Smooth muscle cell (in vitro differentiated cells): ENCODE measurements at regions not wholly inside any gene's neighbourhood (a gene's known extent, or its start where the extent isn't known, plus 50 kb on each side); places are given as distances from the start of the nearest gene placed in this dataset.

Experiments
- DNase-seq: peaks from one replicate; lab custom pipeline; 2025; ENCODE audit not compliant: unreplicated experiment; lab: John Stamatoyannopoulos, UW
- H2AFZ ChIP-seq: fragments of 200-600 bp; sonication (generic); 2 replicates; pipeline ENCODE4 v1.6.0; 2016; ENCODE audit warnings: antibody characterized with exemption, low read depth, mild to moderate bottlenecking
- H3F3A ChIP-seq: fragments of 200-600 bp; sonication (generic); 2 replicates; pipeline ENCODE4 v1.6.0; 2017; ENCODE audit warnings: antibody characterized with exemption, low read depth
- H3K27ac ChIP-seq: fragments of 200-600 bp; sonication (generic); 2 replicates; pipeline ENCODE4 v1.5.1; 2016; ENCODE audit warnings: low read depth, mild to moderate bottlenecking
- H3K27me3 ChIP-seq: fragments of 200-600 bp; sonication (generic); 2 replicates; pipeline ENCODE4 v1.6.1; 2016; ENCODE audit warnings: low read depth, mild to moderate bottlenecking
- H3K36me3 ChIP-seq: fragments of 200-600 bp; sonication (generic); 2 replicates; pipeline ENCODE4 v1.5.1; 2016; ENCODE audit warnings: low read depth
- H3K4me1 ChIP-seq: fragments of 200-600 bp; sonication (generic); 2 replicates; pipeline ENCODE4 v1.5.1; 2016; ENCODE audit warnings: low read depth
- H3K4me2 ChIP-seq: fragments of 200-600 bp; sonication (generic); 2 replicates; pipeline ENCODE4 v1.6.0; 2016; ENCODE audit warnings: mild to moderate bottlenecking
- H3K4me3 ChIP-seq: fragments of 200-600 bp; sonication (generic); 2 replicates; pipeline ENCODE4 v1.5.1; 2016; ENCODE audit warnings: mild to moderate bottlenecking
- H3K79me2 ChIP-seq: fragments of 200-600 bp; sonication (generic); 2 replicates; pipeline ENCODE4 v1.6.0; 2016; ENCODE audit warnings: low read depth, mild to moderate bottlenecking
- H3K9ac ChIP-seq: fragments of 200-600 bp; sonication (generic); 2 replicates; pipeline ENCODE4 v1.6.0; 2016; ENCODE audit warnings: low read depth
- H3K9me3 ChIP-seq: fragments of 200-600 bp; sonication (generic); replicated peaks from 2 replicates; pipeline ENCODE4 v1.5.1; 2016; ENCODE audit warnings: low read depth
- H4K20me1 ChIP-seq: fragments of 200-600 bp; sonication (generic); 2 replicates; pipeline ENCODE4 v1.6.0; 2016; ENCODE audit warnings: low read depth
- CTCF ChIP-seq: fragments of 200-600 bp; sonication (generic); IDR thresholded peaks from 2 replicates; pipeline ENCODE4 v1.5.1; 2017; ENCODE audit warnings: borderline replicate concordance, mild to moderate bottlenecking, antibody characterized with exemption; ENCODE audit not compliant: insufficient read depth, poor library complexity, severe bottlenecking
- WGBS: methylation state at CpG from one replicate; pipeline ENCODE4 v1.1.7; 2016; ENCODE audit warnings: low lambda C conversion rate; 5-methylcytosine and 5-hydroxymethylcytosine counted together

GRCh38 chr6:65927141-65927540 lies 220.1 kb upstream of the EYS start:
- Histone ChIP-seq H4K20me1 (no peaks in the 10 kb centered on the region), H3K79me2 (no peaks in the 10 kb centered on the region), H2AFZ (no peak overlapping the region), H3K4me1 (no peaks in the 10 kb centered on the region), H3K27ac (no peak overlapping the region), H3K4me3 (no peak overlapping the region), H3F3A (no peaks in the 10 kb centered on the region), H3K9ac (no peak overlapping the region), H3K27me3 (no peaks in the 10 kb centered on the region), H3K9me3 (no peaks in the 10 kb centered on the region), H3K4me2 (no peak overlapping the region), H3K36me3 (no peaks in the 10 kb centered on the region)
- DNase-seq = no peak
- no peak for TF ChIP-seq CTCF
- WGBS = 96% methylated on average over 13 of the region's 13 CpGs

GRCh38 chr6:65924411-65924810 lies 217.4 kb upstream of the EYS start:
- Histone ChIP-seq H3K27me3 (no peaks in the 10 kb centered on the region), H3K27ac (no peak overlapping the region), H3K9ac (no peak overlapping the region), H3K4me2 (no peak overlapping the region), H3F3A (no peaks in the 10 kb centered on the region), H3K9me3 (no peaks in the 10 kb centered on the region), H3K4me1 (no peaks in the 10 kb centered on the region), H3K36me3 (no peaks in the 10 kb centered on the region), H3K79me2 (no peaks in the 10 kb centered on the region), H2AFZ (no peak overlapping the region), H4K20me1 (no peaks in the 10 kb centered on the region), H3K4me3 (no peak overlapping the region)
- 73% methylated on average over 2 of the region's 2 CpGs for WGBS
- DNase-seq = no peak
- no peak for TF ChIP-seq CTCF

GRCh38 chr6:65922049-65922448 lies 215.0 kb upstream of the EYS start:
- H3K9me3 ChIP-seq = no peaks in the 10 kb centered on the region
- H4K20me1 ChIP-seq = no peaks in the 10 kb centered on the region
- no peak for TF ChIP-seq CTCF
- no peaks in the 10 kb centered on the region for H3K36me3 ChIP-seq
- H3K79me2 ChIP-seq = no peaks in the 10 kb centered on the region
- DNase-seq = no peak
- H3K4me1 ChIP-seq = no peaks in the 10 kb centered on the region
- H2AFZ ChIP-seq = no peak overlapping the region
- H3K4me3 ChIP-seq = no peak overlapping the region
- H3K9ac ChIP-seq = no peak overlapping the region
- H3K27ac ChIP-seq = no peak overlapping the region
- no peak overlapping the region for H3K4me2 ChIP-seq
- no peaks in the 10 kb centered on the region for H3K27me3 ChIP-seq
- H3F3A ChIP-seq = no peaks in the 10 kb centered on the region

- no peaks in the 10 kb centered on the region for H3F3A ChIP-seq
- H3K27ac ChIP-seq = no peak overlapping the region
- no peak for DNase-seq
- no peak overlapping the region for H3K4me3 ChIP-seq
- H3K4me1 ChIP-seq = no peaks in the 10 kb centered on the region
- no peaks in the 10 kb centered on the region for H4K20me1 ChIP-seq
- H3K9ac ChIP-seq = no peak overlapping the region
- no peaks in the 10 kb centered on the region for H3K27me3 ChIP-seq
- no peak for TF ChIP-seq CTCF
- no peak overlapping the region for H3K4me2 ChIP-seq
- H3K36me3 ChIP-seq = no peaks in the 10 kb centered on the region
- no peaks in the 10 kb centered on the region for H3K9me3 ChIP-seq
- no peaks in the 10 kb centered on the region for H3K79me2 ChIP-seq
- 65% methylated on average over 1 of the region's 1 CpG for WGBS
- no peak overlapping the region for H2AFZ ChIP-seq
Observed at GRCh38 chr6:65908065-65908464, 201.0 kb upstream of the EYS start.
